ENCODE measurements at regions not wholly inside any gene's neighbourhood (a gene's known extent, or its start where the extent isn't known, plus 50 kb on each side); places are given as distances from the start of the nearest gene placed in this dataset.

DNA sequence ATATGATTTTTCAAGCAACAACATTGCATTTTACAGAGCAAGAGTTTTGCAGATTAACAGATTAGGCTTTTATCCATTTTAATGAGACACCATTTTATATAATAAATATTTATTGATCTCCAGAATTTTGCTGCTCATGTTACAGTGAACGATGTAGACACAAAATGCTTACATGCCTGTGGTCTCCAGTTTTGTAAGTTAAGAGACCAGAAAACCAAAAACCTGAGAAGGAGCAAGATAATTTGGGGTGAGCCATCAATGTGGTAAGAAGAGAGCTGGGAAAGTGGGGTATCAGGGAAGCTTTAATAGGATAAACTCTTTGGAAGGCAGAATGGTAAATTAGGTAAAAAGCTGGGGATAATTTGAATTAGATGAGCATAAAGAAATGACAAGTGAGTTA is 2100.5 kb upstream of the PCDH20 start:
- no peak for DNase-seq (ENCODE audit: low read depth)
- no peak for TF ChIP-seq CTCF (conservative IDR thresholded peaks at IDR 0.05; ENCODE audit: control insufficient read depth, insufficient read depth, low read depth, low read length)
- no peak overlapping the region for H3K4me3 ChIP-seq (ENCODE audit: control insufficient read depth, low read depth, low read length)

DNA sequence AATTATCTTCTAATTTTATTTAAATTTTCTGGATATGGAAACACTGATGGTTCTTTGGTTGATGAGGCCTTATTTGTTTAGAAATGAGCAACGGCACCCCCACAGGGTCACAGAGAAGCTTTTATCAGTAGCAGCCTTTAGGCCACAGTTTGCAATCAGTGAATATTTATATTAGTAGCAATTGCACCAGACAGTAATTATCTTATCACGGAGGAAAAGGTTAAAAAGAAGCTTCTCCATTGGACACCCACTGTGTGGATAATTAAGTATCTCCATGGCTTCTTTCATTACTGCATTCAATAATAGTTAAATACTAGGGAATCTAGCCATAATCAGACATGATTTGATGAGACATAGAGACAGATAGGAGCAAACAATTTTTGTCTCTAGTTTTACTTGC is 2099.2 kb upstream of the PCDH20 start:
- no peak overlapping the region for H3K4me3 ChIP-seq (ENCODE audit: control insufficient read depth, low read depth, low read length)
- no peak for TF ChIP-seq CTCF (conservative IDR thresholded peaks at IDR 0.05; ENCODE audit: control insufficient read depth, insufficient read depth, low read depth, low read length)
- no peak for DNase-seq (ENCODE audit: low read depth)

DNA sequence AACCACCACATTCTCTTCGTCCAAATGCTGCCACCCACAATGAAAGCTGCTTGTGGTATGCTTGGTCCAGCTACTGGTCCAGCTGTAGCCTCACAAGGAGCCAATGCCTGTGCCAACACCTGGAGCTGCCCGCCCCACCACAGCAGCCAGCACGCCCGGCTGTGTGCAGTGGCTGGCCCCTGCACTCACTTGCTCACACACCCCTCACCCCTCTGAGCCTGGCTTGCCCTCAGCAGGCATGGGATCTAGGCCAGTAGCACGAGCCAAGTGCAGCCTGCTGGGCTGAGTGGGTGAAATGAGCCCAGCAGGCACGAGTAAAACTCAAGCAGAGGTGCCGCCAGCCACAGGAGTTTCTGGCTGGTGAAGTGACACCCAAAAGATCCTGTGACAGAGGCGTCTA is 2096.4 kb upstream of the PCDH20 start:
- no peak overlapping the region for H3K4me3 ChIP-seq (ENCODE audit: control insufficient read depth, low read depth, low read length)
- TF ChIP-seq CTCF (conservative IDR thresholded peaks at IDR 0.05; ENCODE audit: control insufficient read depth, insufficient read depth, low read depth, low read length) = no peak
- DNase-seq (ENCODE audit: low read depth) = no peak

- DNase-seq (ENCODE audit: low read depth) = peak; percentile 7
- no peak for TF ChIP-seq CTCF (conservative IDR thresholded peaks at IDR 0.05; ENCODE audit: control insufficient read depth, insufficient read depth, low read depth, low read length)
- H3K4me3 ChIP-seq (ENCODE audit: control insufficient read depth, low read depth, low read length) = no peak overlapping the region
Observed at GRCh38 chr13:63501702-63502101, 2086.1 kb upstream of the PCDH20 start.

GRCh38 chr13:63497601-63498000 is 2082.0 kb upstream of the PCDH20 start:
- DNase-seq (ENCODE audit: low read depth) = peak; percentile 33
- H3K4me3 ChIP-seq (ENCODE audit: control insufficient read depth, low read depth, low read length) = no peak overlapping the region
- TF ChIP-seq CTCF (conservative IDR thresholded peaks at IDR 0.05; ENCODE audit: control insufficient read depth, insufficient read depth, low read depth, low read length) = no peak

GRCh38 chr13:63492604-63493003 is 2077.0 kb upstream of the PCDH20 start:
- DNase-seq (ENCODE audit: low read depth) = no peak
- TF ChIP-seq CTCF (conservative IDR thresholded peaks at IDR 0.05; ENCODE audit: control insufficient read depth, insufficient read depth, low read depth, low read length) = no peak
- H3K4me3 ChIP-seq (ENCODE audit: control insufficient read depth, low read depth, low read length) = no peak overlapping the region

DNA sequence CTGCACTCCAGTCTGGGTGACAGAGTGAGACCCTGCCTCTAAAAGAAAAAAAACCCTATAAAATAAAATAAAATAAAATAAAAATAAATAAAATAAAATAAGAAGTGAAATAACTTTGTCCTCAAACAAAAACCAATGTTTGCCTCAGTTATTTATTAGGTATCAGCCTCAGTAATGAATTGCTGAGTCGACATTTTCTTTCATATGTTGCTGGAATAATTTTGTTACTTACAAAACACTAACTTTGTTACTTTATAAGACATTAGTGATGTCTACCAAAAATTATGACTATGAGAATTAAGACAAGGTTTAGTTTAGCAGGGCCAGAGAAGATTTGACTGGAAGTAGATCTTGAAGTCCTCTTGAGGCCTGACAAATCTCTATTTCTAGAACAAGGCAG is 2074.5 kb upstream of the PCDH20 start:
- no peak for DNase-seq (ENCODE audit: low read depth)
- TF ChIP-seq CTCF (conservative IDR thresholded peaks at IDR 0.05; ENCODE audit: control insufficient read depth, insufficient read depth, low read depth, low read length) = no peak
- H3K4me3 ChIP-seq (ENCODE audit: control insufficient read depth, low read depth, low read length) = no peak overlapping the region

Measured in fibroblast of mammary gland (primary cell).